LNCaP clone FGC (cell line): ENCODE measurements at regions not wholly inside any gene's neighbourhood (a gene's known extent, or its start where the extent isn't known, plus 50 kb on each side); places are given as distances from the start of the nearest gene placed in this dataset.

Experiments used
- DNase-seq: peaks from one replicate; pipeline ENCODE4 v3.0.0-alpha.2; 2011; ENCODE audit warnings: low read depth
- H3K4me3 ChIP-seq: 2 replicates; pipeline ENCODE4 v1.5.1; 2011; ENCODE audit warnings: mild to moderate bottlenecking, low read depth, low read length, control low read depth
- TF ChIP-seq, protein P1 (sequence below): IDR thresholded peaks from 2 replicates; pipeline ENCODE4 v1.5.1; 2012; ENCODE audit warnings: mild to moderate bottlenecking; ENCODE audit not compliant: control insufficient read depth, insufficient read depth; ENCODE audit errors: extremely low read depth

DNA sequence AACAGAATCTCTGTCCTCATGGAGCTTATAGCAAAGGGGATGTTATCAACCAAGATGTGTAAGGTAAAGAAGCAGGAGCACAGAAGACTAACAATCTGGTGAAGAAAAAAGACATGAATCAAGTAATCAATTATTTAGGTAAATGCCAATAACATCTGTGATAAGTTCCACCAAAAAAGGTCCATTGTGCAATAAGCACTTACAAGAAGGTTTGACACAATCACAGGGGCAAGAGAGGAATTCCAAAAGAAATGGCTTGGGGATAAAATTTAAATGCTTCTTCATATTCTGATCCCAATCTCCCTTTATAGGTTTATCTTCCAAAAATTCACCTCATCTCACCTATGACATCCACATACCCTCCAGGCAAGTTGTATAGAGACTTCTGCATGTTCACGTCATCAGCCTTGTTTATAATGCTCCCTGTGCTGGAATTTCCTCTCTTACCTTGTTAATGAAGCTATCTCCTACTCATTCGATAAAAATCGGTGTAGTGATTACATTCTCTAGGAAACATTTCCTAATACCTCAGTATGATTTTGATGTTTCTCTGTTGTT is 53.6 kb upstream of the DPT start:
- TF ChIP-seq, protein P1, sequence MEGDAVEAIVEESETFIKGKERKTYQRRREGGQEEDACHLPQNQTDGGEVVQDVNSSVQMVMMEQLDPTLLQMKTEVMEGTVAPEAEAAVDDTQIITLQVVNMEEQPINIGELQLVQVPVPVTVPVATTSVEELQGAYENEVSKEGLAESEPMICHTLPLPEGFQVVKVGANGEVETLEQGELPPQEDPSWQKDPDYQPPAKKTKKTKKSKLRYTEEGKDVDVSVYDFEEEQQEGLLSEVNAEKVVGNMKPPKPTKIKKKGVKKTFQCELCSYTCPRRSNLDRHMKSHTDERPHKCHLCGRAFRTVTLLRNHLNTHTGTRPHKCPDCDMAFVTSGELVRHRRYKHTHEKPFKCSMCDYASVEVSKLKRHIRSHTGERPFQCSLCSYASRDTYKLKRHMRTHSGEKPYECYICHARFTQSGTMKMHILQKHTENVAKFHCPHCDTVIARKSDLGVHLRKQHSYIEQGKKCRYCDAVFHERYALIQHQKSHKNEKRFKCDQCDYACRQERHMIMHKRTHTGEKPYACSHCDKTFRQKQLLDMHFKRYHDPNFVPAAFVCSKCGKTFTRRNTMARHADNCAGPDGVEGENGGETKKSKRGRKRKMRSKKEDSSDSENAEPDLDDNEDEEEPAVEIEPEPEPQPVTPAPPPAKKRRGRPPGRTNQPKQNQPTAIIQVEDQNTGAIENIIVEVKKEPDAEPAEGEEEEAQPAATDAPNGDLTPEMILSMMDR, result no peak

DNA sequence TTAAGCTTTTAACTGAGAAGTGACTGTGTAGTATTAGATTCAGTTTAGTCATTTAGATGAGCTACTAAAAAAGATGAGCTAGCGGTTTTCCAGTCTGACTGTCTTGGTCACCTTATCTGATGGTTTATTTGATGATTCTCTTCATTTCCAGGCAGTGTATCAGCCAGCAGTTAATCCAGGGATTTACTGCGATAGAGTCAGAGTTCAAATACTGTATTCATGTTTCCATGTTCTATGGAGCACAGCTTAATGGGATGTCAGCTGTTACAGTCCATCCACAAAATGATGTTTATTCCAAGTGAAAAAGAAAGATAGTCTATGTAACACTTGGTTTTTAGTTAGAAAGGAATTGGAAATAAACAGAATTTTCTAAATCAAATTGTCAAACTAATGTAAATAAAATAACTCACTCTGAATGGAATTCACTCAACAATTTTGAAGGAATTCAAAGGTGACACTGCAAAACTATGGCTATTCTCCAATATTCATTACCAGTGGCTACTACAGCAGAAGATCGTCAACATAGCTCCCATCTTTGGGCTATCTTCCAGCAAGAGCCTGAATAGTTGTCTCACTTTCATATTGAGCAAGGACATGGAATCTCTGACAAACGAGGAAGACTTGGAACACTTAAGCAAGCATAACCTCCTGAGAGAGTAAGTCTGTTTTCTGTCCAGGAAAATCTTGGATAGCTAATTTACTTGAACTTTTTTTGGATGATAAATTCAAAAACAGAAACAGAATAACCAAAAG is 54.6 kb upstream of the DPT start:
- peak; percentile 26 for DNase-seq
- TF ChIP-seq, protein P1, result no peak
- no peak overlapping the region for H3K4me3 ChIP-seq

More for the DNA sequence above, 53.6 kb upstream of the DPT start:
- no peak overlapping the region for H3K4me3 ChIP-seq
- DNase-seq, result no peak

DNA sequence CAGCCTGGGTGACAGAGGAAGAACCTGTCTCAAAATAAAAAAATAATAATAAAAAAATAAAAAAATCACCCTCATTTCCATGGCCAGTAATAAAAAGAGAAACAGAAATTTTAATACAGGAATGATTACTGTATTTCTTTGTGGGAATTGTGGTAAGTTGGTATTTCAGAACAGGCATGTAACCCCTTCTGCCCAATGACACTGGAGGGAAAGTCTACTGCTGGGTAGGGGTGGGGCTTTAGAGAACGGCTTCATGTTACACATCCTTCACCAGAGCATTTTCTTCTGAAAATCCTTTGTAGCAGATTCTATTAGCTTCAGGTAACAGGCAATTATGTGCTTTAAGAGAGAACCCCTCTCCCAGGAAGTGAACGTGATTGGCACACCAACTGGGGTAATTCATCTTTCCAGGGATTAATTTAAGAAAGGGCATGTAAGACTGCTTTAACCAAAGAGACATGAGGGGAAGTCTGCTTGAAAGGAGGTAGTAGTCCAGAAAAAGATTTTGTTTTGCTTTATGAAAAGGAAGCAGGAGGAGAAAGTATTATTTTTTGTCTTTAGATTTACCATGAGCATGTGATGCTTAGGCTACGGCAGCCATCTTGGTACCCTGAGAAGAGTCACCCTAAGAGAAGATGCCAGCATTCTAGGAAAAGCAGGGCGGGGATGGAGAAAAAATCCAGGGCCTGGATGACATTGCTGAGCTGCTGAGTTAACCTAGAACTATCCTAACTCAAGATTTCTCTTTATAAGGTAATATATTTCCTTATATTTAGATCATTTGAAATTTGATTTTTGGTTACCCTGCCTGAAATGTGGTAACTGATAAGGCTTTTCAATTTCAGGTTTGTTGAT is 57.7 kb upstream of the DPT start:
- TF ChIP-seq, protein P1, result no peak
- H3K4me3 ChIP-seq, result no peak overlapping the region
- no peak for DNase-seq

DNA sequence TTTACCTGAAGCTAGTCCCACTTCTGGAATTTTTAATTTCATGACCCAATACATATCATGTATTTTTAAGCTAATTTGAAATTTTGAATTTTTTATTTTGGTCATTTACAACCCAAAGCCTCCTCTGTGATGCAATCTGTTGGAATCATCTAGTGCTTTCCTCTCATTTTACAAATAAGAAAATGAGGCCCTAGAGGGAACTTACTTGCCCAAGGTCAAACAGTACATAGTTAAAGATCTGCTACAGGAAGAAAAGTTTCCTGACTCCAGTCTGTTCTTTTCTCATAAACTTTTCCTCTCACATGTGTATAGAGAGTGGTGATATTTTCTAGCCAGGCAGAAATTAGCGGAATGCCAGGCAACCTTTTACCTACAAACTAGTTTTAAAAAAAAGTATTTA is 59.3 kb upstream of the DPT start:
- DNase-seq, result no peak
- TF ChIP-seq, protein P1, result no peak
- no peak overlapping the region for H3K4me3 ChIP-seq

DNA sequence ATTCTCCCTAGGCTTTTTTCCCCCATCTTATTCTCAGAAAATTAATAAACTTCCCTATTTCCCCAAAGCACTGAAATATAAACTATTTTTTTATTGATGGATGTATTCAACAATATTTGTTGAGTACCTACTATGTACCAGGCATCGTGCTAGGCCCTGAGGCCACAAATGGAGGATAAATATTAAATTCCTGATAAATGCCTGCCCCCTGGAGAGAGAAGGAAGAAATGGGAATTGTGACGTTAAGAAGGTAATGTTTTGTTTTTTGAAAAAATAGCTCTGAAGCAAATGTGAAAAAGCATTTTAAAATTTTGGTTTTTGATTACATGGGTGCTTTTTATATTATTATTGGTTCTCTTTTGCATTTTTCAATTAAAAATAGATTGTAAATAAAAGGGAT is 60.5 kb upstream of the DPT start:
- TF ChIP-seq, protein P1, result no peak
- no peak overlapping the region for H3K4me3 ChIP-seq
- no peak for DNase-seq

DNA sequence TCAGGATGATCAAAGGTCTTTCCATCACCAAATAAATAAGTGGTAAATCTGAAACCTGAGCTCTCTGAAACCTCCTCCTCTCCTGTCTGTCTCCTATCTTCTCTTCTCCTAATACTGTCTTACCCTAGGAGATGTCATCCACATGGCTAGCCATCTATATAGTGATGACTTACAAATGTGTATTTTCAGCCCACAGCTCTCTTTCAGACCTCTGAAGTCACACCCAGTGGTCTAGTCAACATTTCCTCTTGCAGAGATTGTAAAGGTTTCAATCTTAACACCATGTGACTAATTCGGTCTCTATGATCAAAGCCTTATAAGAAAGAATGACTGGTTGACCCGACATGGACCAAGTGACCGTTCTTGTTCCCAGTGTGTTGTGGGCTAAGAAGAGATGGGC is 63.1 kb upstream of the DPT start:
- TF ChIP-seq, protein P1, result no peak
- DNase-seq, result no peak

More for the DNA sequence above, 63.1 kb upstream of the DPT start:
- H3K4me3 ChIP-seq, result no peak overlapping the region
